Skeletal muscle cell (primary cell): ENCODE measurements at regions not wholly inside any gene's neighbourhood (a gene's known extent, or its start where the extent isn't known, plus 50 kb on each side); places are given as distances from the start of the nearest gene placed in this dataset.

Source experiments
- DNase-seq: peaks from one replicate; pipeline ENCODE4 v3.0.0-alpha.2; 2010; ENCODE audit warnings: low read depth
- H3K4me3 ChIP-seq: 2 replicates; pipeline ENCODE4 v1.5.1; 2011; ENCODE audit warnings: low read depth, mild to moderate bottlenecking, control low read depth, low read length, moderate library complexity

DNA sequence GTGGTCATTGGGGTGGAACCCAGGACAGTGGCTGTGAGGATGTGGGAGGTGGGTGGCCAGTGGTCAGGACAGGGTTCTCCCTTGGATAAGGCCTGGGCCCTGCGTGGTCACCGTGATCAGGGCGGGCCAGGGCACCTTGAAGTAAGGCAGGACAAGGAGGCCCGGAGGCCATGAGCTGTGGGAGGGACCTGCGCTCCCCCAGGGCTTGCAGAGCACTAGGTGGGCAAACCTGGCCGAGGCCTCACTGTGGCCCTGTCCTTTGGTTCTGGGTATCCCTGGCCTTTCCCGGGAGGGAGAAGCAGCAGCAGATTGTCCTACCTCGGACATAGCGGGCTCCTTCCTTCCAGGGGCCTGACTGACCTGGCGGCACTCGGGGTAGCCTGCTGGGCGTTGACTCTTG, 144.8 kb upstream of the RET start:
- no peak for DNase-seq
- H3K4me3 ChIP-seq = no peak overlapping the region

DNA sequence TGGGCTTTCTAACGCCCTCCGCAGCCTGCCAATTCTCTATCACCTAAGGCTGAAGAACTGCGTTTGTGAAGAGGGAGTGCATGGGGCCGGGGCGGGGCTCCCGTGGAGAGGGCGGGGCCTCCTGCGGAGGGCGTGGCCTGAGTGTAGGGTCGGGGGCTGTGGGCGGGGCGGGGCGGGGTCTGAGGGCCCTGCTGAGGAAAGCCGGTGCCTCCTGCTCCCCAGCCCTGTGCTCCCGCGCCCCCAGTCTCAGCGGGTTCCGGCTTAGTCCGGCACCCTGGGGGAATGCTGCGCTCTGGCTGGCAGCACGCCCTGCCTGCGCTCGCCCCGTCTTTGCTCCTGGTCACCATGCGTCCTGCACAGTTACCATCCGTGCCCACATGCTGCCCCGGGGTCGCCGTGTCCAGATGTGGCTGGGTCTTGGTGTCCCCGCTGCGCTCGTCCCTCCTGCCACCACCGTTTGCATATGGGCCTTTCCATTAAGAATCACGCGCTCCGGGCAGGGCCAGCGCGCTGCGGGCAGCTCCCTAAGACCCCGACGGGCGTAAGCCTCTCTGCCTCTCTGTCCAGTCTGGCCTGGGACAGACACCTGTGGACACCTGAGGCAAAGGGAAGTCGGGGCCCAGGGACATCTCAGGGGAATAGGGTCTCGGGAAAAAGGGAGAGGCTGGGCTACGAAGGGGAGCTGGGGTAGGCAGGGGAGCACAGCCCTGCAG, 144.0 kb upstream of the RET start:
- DNase-seq = no peak
- no peak overlapping the region for H3K4me3 ChIP-seq

DNA sequence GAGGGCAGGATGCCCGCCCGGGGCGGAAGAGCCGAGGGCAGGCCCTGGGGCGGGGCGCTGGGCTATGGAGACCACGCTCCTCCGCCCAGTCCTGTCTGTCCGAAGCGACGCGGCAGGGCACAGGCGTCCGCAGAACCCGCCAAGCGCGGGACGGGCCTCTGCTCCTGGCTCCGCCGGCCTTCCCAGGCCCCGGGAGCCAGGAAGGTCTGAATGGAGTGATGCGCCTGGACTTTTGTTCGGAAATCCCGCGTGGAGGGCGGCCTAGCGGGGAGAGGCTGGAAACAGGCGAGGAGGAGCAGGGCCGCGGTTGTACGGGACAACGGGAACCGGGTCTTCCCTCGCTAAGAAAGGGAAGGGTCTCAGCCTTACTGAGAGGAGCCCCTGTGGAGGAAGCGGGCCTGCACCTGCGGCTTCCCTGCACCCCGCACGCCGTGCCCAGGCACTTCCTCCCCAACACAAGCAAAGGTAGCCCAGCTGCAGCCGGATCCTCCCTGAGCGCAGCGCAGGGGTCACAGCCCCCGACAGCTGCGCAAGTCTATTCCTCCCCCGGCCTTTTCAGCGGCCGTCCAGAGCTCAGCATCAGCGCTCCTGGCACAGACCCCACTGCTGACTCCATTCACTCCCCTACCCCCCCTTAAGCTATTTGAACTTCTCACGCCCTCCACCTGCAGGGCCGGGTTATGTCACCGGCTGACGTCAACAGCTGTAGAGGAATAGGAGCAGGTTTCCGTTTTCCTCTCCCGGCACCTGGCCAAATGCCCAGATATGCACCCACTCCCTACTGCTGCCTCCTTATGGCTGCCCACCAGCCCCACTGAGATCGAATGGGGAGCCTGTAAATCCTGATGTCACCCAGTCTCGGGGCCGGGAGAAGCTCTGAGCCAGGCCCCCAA, 143.2 kb upstream of the RET start:
- DNase-seq = no peak
- no peak overlapping the region for H3K4me3 ChIP-seq

DNA sequence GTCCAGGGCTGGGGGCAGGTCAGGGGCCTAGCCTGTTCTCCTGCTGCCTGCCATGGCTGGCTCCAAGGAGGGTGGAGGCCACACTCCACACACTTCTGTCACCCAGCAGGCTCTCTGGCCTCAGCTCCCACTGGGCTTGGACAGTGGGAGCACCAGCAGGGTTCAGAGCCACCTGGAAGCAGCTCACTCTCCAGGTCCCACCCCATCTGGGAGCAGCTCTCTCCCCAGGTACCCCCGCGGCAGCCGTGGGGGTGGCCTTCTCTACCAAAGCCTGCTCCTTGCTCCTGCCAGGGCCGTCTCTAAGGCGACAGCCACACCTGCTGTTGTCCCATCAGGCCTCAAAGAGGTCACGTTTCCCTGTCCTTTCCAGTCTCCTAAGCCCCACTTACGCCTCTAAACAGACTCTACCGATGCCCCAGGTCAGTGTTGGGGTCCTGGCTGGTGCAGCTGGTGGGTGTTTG, 142.5 kb upstream of the RET start:
- no peak overlapping the region for H3K4me3 ChIP-seq
- DNase-seq = no peak

DNA sequence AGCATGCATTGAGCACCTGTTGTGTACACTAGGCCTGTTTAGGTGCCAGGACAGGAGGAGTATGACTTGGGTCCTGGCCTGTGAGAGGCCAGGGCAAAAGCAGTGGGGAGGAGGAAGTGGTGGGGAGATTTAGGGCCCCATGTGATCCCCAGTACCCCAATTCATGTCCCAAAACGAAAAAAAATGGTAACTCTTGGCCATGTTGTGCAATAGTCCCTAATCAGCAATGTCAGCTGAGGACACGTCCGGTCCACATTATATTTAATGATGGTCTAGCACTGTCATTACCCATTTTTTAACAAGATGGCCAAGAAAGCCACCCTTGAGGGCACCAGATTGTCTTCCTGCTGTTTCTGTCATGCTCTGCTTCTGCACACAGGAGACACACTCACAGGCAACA, 142.0 kb upstream of the RET start:
- H3K4me3 ChIP-seq = no peak overlapping the region
- no peak for DNase-seq

DNA sequence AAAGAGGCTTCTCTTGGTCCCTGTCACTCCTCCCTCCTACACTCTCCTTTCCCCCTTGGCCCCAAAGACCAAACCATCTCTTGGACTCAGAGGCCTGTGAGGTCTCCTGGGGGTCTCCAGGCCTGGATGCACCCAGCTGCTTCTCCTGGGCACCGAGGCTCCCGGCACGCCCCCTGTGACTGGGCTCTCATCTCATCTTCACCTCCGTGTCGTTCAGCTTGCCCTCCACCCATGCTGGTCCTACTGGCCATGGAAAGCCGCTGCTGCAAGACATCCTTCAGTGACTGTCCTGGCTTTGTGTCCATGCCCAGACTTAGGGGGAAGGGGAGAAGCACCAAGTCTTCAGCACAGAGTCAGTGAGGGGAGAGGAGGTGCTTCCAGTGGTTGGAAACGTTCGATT, 141.4 kb upstream of the RET start:
- DNase-seq = no peak
- no peak overlapping the region for H3K4me3 ChIP-seq

DNA sequence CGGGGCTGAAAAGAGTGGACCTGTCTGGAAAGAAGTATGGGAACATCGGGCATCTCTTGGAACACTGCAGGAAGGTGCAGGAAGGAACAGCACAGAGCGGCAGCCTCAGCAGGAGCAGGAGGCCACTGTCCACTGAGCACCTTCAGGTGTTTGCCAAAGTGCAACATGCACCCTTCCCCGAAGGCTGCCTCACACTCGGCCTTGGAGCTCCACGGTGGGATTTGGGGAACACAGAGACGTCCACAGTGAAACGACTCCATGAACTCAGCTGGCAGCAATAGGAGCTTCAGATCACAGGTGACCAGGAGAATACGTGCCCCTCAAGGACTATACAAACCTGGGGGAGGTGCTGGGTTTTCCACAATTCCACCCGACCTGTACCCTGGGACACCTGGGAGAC, 140.3 kb upstream of the RET start:
- H3K4me3 ChIP-seq = no peak overlapping the region
- no peak for DNase-seq

DNA sequence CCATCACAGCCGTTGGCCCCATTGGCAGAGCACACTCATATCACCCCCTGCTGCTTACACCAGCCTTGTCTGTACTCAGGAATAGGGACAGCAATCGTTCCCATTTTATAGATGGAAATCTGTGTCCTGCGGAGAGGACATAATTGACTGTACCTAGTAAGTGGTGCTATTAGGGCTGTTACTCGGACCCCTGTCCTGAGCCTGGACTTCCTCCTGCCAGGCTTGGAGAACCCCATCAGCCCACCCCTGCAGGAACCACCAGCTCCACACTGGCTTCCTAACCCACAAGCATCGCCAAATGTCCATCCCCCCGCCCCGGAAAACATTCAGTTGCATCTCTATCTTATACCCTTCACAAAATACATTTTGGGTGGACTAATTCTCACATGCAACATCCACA, 139.8 kb upstream of the RET start:
- DNase-seq = no peak
- H3K4me3 ChIP-seq = no peak overlapping the region

DNA sequence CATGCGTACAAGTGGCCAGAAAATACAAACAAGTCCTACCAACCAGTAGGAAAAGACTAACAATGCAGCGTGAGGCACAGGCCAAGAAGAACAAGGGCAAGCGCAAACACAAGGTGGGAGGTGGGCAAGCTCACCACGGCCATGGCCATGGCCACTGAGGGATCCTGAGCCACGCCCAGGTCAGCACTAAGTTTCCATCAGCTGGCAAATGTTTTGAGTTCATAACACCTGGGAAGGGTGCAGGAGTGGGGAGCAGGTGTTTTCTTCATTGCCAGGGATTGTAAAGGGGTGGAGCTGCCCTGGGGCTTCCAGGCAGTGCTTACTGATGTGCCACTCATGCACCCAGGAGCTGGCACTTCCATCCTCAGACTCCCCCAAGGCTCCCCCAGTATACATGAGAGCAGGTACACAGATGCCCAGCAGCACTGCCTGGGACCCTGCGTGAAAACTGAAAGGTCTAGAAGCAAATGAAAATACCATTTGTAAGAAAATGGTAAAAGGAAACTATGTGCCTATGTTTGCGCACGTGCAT, 139.2 kb upstream of the RET start:
- H3K4me3 ChIP-seq = no peak overlapping the region
- no peak for DNase-seq

DNA sequence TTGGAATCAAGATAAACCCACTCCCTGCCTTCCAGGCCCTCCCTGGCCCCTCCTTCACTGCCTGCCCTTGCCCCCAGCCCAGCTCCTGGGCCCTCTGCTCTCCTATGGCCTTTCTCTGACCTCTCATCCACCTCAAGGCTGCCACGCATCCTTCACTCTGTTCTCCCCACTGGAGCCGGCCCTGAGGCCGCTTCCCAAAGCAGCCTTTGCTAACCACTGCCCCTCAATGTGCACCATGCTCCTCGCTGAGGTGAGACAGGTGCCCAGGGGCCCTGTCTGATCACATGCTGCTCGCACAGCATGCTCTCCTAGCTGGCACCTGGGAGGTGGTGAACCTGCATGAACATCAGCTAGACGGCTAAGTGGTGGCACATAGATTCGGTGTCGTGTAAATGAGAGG, 138.5 kb upstream of the RET start:
- no peak for DNase-seq

DNA sequence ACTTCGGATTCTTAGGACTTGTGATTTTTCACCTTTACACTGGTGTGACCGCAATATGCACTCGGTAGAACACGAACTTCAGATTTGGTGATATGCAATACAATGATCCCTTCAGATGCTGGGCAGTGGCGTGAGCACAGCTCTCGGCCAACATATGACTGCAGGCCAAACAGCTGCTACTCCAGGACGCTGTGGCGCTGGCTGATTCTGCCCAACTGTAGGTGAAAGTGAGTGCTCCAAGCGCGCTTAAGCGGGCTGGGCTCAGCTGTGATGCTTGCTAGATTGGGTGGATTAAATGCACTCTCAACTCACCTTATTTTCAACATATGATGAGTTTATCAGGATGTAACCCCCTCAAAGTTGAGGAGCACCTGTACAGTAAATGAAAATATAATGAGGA, 137.6 kb upstream of the RET start:
- no peak overlapping the region for H3K4me3 ChIP-seq
- DNase-seq = no peak

More for the DNA sequence above, 138.5 kb upstream of the RET start:
- H3K4me3 ChIP-seq = no peak overlapping the region

DNA sequence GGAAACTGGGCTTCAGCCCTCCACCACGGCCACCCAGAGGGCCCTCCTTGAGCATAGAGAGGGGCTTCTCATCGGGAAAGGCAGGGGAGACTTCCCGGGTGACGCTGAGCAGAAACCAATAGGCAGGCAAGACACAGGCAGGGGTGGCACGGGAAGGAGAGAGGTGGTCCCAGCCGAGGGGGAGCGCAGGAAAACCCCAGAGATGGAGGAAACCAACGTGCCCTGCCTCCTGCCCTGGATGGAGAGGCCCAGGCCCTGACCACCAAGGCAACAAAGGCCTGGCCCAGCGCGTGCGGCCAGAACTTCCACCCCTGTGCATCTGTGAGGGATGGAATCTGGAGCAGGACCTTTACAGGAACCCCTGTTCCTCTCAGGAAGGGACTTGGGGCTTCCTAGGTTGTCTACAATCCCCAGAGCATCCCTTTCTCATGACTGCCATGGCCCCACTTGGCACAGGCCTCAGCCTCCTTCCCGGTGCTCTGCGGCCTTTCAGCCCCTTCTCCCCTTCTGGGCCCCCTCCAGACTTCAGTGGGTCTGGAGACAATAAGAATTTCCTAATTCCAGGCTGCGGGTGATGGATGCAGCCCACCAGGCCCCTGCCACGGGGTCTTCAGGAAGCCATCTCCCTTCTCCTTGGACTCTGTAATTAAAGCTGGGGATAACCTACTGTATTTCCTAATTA, 137.0 kb upstream of the RET start:
- DNase-seq = no peak
- no peak overlapping the region for H3K4me3 ChIP-seq

DNA sequence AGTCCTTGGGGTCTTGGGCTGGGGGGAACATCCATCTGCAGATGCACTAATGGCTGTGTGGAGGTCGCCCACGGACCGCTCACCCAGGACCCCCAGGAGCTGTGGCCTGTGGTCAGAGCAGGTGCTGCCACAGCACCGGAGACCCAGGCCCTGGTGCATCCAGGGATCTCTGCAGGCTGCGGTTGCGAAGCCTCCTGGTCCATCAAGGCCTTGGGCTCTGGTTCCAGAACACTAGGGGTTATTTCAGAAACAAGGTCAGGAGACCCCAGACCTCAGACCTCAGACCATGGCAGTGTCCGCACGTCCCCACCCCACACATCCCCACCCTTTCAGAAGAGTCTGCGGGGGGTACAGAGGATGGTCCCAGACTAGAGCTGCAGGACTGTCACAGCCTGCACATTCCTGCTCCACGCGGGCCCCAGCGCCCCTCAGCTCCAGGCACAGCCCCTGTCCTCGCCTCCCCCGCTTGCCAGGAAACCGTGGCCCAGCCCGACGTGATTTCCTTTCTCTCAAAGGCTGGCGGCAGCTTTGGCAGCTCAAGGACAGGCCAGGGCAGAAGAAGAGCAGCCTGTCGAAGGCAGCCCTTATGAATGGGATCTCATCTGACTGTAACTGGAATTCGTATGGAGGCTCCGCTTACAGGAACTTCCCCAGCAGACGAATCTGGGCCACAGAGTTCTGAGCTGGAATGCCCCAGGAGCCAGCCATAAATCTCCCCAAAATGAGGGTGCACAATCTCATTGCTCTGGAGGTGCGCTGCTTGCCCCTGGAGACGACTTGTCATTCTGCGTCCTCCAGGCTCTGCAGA, 136.2 kb upstream of the RET start:
- no peak overlapping the region for H3K4me3 ChIP-seq
- no peak for DNase-seq

DNA sequence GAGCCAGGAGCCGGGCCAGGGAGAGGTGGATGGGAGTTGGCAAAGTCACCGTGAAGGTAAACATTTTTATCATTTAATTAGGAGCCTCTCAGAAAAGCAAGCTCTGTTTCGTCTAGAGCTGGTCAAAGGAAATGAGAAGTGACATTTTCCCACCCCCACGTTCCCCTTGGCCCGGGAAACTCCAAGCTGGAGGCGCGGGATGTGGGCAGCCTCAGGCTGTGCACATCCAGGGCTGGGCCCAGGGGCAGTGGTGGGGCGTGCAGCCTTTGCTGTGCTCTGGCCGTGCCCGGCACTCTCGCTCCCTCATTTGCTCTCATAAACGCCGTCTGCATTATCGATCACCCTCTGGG, 135.6 kb upstream of the RET start:
- no peak overlapping the region for H3K4me3 ChIP-seq
- no peak for DNase-seq

DNA sequence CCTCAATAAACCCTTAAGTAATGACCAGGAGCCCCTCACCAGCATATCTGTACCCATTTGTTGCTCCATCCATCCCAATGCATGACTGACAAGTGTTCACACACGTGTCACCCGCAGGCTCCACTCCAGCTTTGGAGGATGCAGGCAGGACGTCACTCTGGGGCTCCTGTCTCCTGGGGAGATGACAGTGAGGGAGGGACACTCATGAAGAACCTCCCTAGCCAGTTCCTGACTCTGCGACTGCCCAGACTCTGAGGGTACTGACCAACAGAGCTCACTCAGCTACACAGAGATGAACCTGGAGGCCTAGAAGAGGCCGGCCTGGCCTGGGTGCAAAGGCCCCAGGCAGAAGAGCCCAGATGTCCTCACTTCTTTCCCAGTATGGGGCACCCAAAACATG, 135.1 kb upstream of the RET start:
- no peak overlapping the region for H3K4me3 ChIP-seq
- DNase-seq = no peak

DNA sequence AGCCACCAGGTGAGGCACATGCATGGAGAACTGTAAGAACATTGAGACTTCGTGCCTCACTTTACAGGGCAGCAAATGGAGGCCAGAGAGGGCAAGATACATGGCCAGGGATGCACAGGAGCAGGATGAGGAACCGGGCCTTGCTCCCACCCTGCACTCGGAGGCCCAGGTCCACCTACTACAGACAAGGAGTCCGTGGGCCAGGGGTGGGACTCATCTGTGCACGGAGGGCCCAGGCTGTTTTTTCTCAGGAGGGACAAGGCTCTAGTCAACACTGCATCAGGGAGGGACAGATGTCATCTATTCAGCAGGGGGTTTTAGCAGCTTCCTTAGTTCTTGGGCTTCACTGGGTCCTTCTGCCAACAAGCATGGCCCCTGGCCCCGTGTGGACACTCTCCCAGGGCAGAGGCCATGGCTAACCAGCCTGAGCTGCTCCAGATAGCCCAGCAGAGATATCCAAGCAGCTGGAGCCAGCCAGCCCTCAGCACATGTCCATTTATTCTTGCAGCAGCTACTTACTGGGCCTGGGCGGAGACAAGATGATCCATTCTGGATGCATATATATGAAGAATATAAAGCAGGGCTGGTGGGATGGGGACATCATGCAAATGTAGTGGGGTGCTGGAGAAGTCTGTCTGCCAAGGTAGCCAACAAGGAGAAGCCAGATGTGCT, 134.5 kb upstream of the RET start:
- no peak overlapping the region for H3K4me3 ChIP-seq
- no peak for DNase-seq

DNA sequence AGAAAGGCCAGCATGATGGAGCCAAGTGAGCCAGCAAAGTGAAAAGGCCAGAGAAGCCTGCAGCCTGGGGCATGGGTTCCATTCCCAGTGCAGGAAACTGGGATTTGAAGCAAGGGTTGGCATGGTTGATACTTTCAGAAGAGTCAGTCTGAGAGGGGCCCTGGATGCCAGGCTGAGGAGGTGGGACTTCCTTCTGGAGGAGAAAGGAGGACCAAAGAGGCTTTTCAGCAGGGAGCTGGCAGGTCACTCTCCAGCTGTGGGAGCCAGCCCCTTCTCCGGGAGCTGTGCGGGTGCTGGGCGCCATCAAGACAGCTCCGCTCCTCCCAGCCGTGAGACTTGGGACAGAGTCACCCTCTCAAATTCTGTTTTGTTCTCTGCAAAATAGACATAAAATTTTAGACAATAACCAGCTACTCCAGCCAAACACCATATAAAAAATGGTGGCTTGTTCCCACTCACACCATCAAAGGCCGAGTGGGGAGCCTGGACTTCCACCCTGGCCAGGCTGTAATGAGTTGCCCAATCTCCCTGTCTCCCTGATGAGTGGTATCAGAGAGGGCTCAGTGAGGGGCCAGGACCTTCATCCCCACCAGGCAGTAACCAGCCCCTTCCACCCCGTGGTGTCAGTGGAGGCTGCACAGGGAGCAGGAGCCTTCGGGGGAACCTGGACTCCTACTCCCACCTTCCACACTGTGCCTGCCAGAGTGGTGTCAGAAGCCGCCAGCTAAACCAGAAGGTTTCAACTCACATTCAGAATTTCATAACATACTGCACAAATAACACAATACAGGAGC, 133.6 kb upstream of the RET start:
- no peak for DNase-seq
- no peak overlapping the region for H3K4me3 ChIP-seq

DNA sequence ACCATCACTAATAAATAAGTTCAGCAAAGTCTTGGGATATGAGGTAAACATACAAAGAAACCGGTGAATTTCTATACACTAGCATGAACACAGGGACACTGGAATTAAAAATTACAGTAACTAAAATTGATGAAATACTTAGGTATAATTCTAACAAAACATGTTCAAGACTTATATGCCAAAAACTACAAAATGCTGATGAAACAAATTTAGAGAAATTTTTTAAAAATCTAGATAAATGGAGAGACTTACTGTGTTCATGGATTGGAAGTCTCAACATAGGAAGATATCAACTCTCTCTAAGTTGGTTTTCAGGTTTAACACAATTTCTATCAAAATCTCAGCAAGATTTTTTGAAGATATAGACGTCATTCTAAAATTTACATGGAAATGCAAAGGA, 128.8 kb upstream of the RET start:
- DNase-seq = no peak
- H3K4me3 ChIP-seq = no peak overlapping the region
